Right lobe of liver (tissue), 6 donors: ENCODE measurements at regions not wholly inside any gene's neighbourhood (a gene's known extent, or its start where the extent isn't known, plus 50 kb on each side); places are given as distances from the start of the nearest gene placed in this dataset.

Experiments
- ATAC-seq, 4 donors: fragments of 200-7000 bp; cut with Tn5 transposase; one replicate each; pipeline ENCODE4 v1.9.1; 2020; ENCODE audit warnings: mild to moderate bottlenecking in 4 of 4, moderate library complexity in 4 of 4
- DNase-seq, 3 donors: peaks; one replicate each; pipeline ENCODE4 v3.0.0-alpha.2; 2020
- H3K27ac ChIP-seq, 3 donors: fragments of 200-600 bp; one replicate each; pipeline ENCODE4 v1.8.0; 2022
- H3K27me3 ChIP-seq, 2 donors: fragments of 200-600 bp; one replicate each; pipeline ENCODE4 v1.8.0; 2022
- H3K36me3 ChIP-seq, 4 donors: fragments of 200-600 bp; sonication (generic) in 1 of 4; one replicate each; pipeline versions ENCODE4 v1.5.1 to v1.8.0; 2017 to 2022; ENCODE audit warnings: control low read depth in 1 of 4
- H3K4me1 ChIP-seq, 4 donors: fragments of 200-600 bp; sonication (generic) in 1 of 4; one replicate each; pipeline versions ENCODE4 v1.5.1 to v1.8.0; 2017 to 2022; ENCODE audit warnings: control low read depth in 1 of 4
- H3K4me3 ChIP-seq, 3 donors: fragments of 200-600 bp; one replicate each; pipeline ENCODE4 v1.8.0; 2022
- H3K9me3 ChIP-seq, 4 donors: fragments of 200-600 bp; sonication (generic) in 1 of 4; one replicate each; pipeline versions ENCODE4 v1.5.1 to v1.8.0; 2017 to 2022; ENCODE audit warnings: control low read depth in 1 of 4
- POLR2A ChIP-seq: fragments of 450-650 bp; IDR thresholded peaks from one replicate; pipeline ENCODE4 v1.6.1; 2017; ENCODE audit warnings: antibody characterized with exemption, mild to moderate bottlenecking
- WGBS: methylation state at CpG from one replicate; pipeline ENCODE4 v1.1.6; 2018; ENCODE audit warnings: low coverage, low lambda C conversion rate; ENCODE audit not compliant: insufficient coverage; ENCODE audit errors: missing lambda C conversion rate; 5-methylcytosine and 5-hydroxymethylcytosine counted together
- intact Hi-C, 2 donors: fragments of 100-400 bp; cut with DNase I; formaldehyde crosslinking; loops; one replicate each; pipeline versions ENCODE4 v1.11.2 to v1.14.1; 2022
- TF ChIP-seq, protein P1 (sequence below), 4 donors: fragments of 200-600 bp in 3 of 4; fragments of 450-650 bp in 1 of 4; IDR thresholded peaks; one replicate each; pipeline versions ENCODE4 v1.5.1 to v1.8.0; 2016 to 2022; ENCODE audit warnings: antibody characterized with exemption in 4 of 4, mild to moderate bottlenecking in 2 of 4
- donor health status: DM: no; HTN: yes; CAD: no.
- donor health status: DM: no; HTN: no; CAD: no.
- donor health status: DM: no; HTN: no; CAD: no.
- donor health status: DM: no; HTN: yes; CAD: no.
- donor health status: DM: no; HTN: yes; CAD: no.

DNA sequence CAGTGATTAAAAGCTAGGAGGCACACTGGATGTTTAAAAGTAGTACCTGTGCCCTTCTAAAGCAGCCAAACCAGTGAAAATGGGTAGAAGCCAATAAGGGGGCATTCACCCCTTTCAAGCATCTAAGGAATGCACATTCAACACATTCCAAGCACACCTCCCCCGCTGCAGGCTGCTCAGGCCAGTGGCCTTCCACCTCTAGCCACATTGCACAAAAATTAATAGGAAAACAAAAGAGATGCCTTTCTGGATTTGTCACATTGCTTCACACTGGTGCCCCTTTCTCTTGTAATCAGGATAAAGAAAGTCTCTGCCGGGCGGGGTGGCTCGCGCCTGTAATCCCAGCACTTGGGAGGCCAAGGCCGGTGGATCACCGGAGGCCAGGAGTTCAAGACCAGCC, 834.0 kb downstream of the USP25 start:
- Histone ChIP-seq H3K9me3 (no peaks in the 10 kb centered on the region), H3K4me3 (no peak overlapping the region), H3K27ac (no peak overlapping the region), H3K36me3 (no peaks in the 10 kb centered on the region), H3K4me1 (peaks cover 0 to 11% (median 4%) of the 10 kb centered on the region in 4 donors), H3K27me3 (no peaks in the 10 kb centered on the region)
- DNase-seq (peak; percentile 54 to 76 (median 58)), ATAC-seq (peak; percentile 86 to 99 (median 96))
- 28% methylated on average over 7 of the region's 7 CpGs for WGBS
- TF ChIP-seq POLR2A: no peak
- TF ChIP-seq, protein P1, sequence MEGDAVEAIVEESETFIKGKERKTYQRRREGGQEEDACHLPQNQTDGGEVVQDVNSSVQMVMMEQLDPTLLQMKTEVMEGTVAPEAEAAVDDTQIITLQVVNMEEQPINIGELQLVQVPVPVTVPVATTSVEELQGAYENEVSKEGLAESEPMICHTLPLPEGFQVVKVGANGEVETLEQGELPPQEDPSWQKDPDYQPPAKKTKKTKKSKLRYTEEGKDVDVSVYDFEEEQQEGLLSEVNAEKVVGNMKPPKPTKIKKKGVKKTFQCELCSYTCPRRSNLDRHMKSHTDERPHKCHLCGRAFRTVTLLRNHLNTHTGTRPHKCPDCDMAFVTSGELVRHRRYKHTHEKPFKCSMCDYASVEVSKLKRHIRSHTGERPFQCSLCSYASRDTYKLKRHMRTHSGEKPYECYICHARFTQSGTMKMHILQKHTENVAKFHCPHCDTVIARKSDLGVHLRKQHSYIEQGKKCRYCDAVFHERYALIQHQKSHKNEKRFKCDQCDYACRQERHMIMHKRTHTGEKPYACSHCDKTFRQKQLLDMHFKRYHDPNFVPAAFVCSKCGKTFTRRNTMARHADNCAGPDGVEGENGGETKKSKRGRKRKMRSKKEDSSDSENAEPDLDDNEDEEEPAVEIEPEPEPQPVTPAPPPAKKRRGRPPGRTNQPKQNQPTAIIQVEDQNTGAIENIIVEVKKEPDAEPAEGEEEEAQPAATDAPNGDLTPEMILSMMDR (IDR thresholded peaks at IDR 0.05): no peak
- intact Hi-C loops: no loop called here

DNA sequence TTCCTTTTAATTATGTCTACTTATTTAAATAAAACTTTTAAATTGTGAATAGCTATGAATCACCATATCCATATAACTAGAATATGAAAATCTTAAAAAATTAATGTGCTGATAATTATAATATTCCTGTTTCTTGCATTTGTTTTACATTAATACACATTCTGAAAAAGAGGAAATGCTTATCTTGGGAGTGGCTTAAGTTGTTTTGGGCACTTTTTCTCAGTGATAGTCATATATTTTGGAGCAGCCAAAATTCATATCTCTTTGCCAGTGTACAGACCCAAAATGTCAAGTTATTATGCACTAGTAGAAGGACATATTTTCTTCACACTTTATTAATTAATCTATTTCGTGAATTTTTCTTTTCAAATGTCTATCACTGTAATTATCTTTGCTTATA, 838.5 kb downstream of the USP25 start:
- Histone ChIP-seq H3K27ac (no peak overlapping the region), H3K27me3 (no peaks in the 10 kb centered on the region), H3K36me3 (no peaks in the 10 kb centered on the region), H3K4me1 (peaks cover 0 to 8% (median 2%) of the 10 kb centered on the region in 4 donors), H3K4me3 (no peak overlapping the region), H3K9me3 (no peaks in the 10 kb centered on the region)
- DNase-seq (no peak), ATAC-seq (no peak)
- 75% methylated on average over 1 of the region's 1 CpG for WGBS
- intact Hi-C loops: no loop called here
- TF ChIP-seq, protein P1 (IDR thresholded peaks at IDR 0.05): no peak
- no peak for TF ChIP-seq POLR2A

- H3K4me3 ChIP-seq: no peak overlapping the region
- H3K9me3 ChIP-seq: no peaks in the 10 kb centered on the region
- TF ChIP-seq POLR2A: no peak
- TF ChIP-seq, protein P1 (IDR thresholded peaks at IDR 0.05): no peak
- ATAC-seq (peak in 2 of 4 donors; percentile 35 to 55), DNase-seq (no peak)
- WGBS: 26% methylated on average over 2 of the region's 2 CpGs
- intact Hi-C loops: no loop called here
- H3K4me1 ChIP-seq: peaks cover 0 to 8% (median 0%) of the 10 kb centered on the region in 4 donors
- no peaks in the 10 kb centered on the region for H3K36me3 ChIP-seq
- H3K27me3 ChIP-seq: no peaks in the 10 kb centered on the region
- no peak overlapping the region for H3K27ac ChIP-seq
Observed at GRCh38 chr21:16568661-16569060, 838.9 kb downstream of the USP25 start.

DNA sequence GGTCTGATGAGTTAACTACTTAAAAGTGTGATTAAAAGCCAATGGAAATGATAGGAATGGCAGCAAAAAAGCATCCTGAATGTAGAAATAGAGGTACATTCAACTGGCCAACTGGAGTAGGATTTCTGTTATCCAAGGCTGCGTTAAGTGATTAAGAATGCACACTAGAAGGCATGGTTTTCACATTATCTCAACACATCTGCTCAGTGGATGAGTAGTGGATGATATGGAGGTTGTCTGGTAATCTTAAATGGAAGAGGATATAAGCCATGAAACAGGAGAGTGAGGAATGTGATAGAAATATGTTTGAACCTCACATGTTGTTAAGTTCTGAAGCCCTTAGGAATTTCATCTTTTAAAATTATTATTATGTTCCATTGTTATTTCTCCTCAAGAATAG, 839.9 kb downstream of the USP25 start:
- Histone ChIP-seq H3K27me3 (no peaks in the 10 kb centered on the region), H3K4me3 (no peak overlapping the region), H3K9me3 (no peaks in the 10 kb centered on the region), H3K4me1 (peaks cover 0 to 8% (median 0%) of the 10 kb centered on the region in 4 donors), H3K27ac (no peak overlapping the region), H3K36me3 (no peaks in the 10 kb centered on the region)
- TF ChIP-seq POLR2A: no peak
- TF ChIP-seq, protein P1 (IDR thresholded peaks at IDR 0.05): no peak
- ATAC-seq: no peak
- 75% methylated on average over 1 of the region's 1 CpG for WGBS
- DNase-seq: no peak
- intact Hi-C loops: no loop called here

DNA sequence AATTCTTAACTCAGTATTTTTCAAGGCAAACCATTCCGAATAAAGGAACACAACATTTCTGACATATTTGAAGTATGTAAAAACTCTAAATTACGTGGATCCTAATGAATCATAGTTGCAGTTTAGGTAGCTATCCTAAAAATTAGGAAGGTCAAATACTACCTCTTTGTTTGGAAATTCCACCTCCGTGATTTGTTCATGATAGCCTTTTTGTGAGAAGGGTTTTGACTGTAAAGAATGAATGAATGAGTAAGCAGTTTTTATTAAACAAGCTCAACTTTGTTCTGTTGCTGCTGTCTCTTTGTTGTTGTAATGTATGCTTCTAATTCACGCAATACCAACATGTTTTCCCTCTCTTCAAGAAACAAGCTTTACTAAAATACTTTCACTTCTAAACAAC, 840.4 kb downstream of the USP25 start:
- intact Hi-C loops: no loop called here
- Histone ChIP-seq H3K9me3 (no peaks in the 10 kb centered on the region), H3K4me1 (peaks cover 0 to 8% (median 0%) of the 10 kb centered on the region in 4 donors), H3K27ac (no peak overlapping the region), H3K36me3 (no peaks in the 10 kb centered on the region), H3K4me3 (no peak overlapping the region), H3K27me3 (no peaks in the 10 kb centered on the region)
- 87% methylated on average over 4 of the region's 4 CpGs for WGBS
- TF ChIP-seq, protein P1 (IDR thresholded peaks at IDR 0.05): no peak
- TF ChIP-seq POLR2A: no peak
- ATAC-seq (no peak), DNase-seq (no peak)
